Ovary (tissue), 7 donors: ENCODE measurements at regions not wholly inside any gene's neighbourhood (a gene's known extent, or its start where the extent isn't known, plus 50 kb on each side); places are given as distances from the start of the nearest gene placed in this dataset.

Experiments
- DNase-seq, 5 donors: peaks; one replicate each; pipeline ENCODE4 v3.0.0-alpha.2; 2019 to 2020
- H3K27ac ChIP-seq, 2 donors: fragments of 200-600 bp; one replicate each; pipeline versions ENCODE4 v1.5.1 to v1.8.0; 2019 to 2022
- H3K27me3 ChIP-seq: fragments of 200-600 bp; one replicate; pipeline ENCODE4 v1.8.0; 2022
- H3K36me3 ChIP-seq: fragments of 200-600 bp; sonication (generic); one replicate; pipeline ENCODE4 v1.5.1; 2019
- H3K4me1 ChIP-seq: one replicate; pipeline ENCODE4 v1.8.1; 2013; ENCODE audit warnings: mild to moderate bottlenecking, moderate library complexity; ENCODE audit not compliant: insufficient read depth
- H3K4me3 ChIP-seq: fragments of 200-600 bp; sonication (generic); one replicate; pipeline ENCODE4 v1.5.1; 2017
- H3K9me3 ChIP-seq, 2 donors: fragments of 200-600 bp in 1 of 2; sonication (generic) in 1 of 2; one replicate each; pipeline versions ENCODE4 v1.5.1 to v1.8.1; 2013 to 2019; ENCODE audit warnings: mild to moderate bottlenecking in 1 of 2, moderate library complexity in 1 of 2
- CTCF ChIP-seq, 3 donors: fragments of 450-650 bp in 2 of 3; fragments of 200-600 bp in 1 of 3; IDR thresholded peaks; one replicate each; pipeline versions ENCODE4 v1.5.1 to v1.8.0; 2016 to 2022; ENCODE audit warnings: antibody characterized with exemption in 3 of 3, mild to moderate bottlenecking in 1 of 3
- EP300 ChIP-seq: sonication (generic); formaldehyde crosslinking; IDR thresholded peaks from one replicate; pipeline ENCODE4 v1.6.1; 2017; ENCODE audit warnings: antibody characterized with exemption
- POLR2A ChIP-seq: fragments of 450-650 bp; IDR thresholded peaks from one replicate; pipeline ENCODE4 v1.6.1; 2017; ENCODE audit warnings: antibody characterized with exemption, mild to moderate bottlenecking, moderate library complexity
- WGBS, 3 donors: extraction: QIAGEN DNeasy Blood & Tissue Kit in 1 of 3; methylation state at CpG; one replicate each; pipeline versions ENCODE4 v1.1.5 to v1.1.7; 2013 to 2017; 5-methylcytosine and 5-hydroxymethylcytosine counted together
- intact Hi-C, 4 donors: fragments of 100-400 bp; cut with DNase I; formaldehyde crosslinking; loops; one replicate each; pipeline versions ENCODE4 v1.11.0 to v1.15.1; 2022 to 2023
- donor health status: DM: no; HTN: no; CAD: no; lungs with moderate emphysema.
- donor health status: DM: no; HTN: no; CAD: no.
- donor health status: Bipolar disorder and iron deficiency.
- donor health status: DM: no; HTN: no; CAD: no.
- donor health status: DM: yes; HTN: yes; CAD: no.

DNA sequence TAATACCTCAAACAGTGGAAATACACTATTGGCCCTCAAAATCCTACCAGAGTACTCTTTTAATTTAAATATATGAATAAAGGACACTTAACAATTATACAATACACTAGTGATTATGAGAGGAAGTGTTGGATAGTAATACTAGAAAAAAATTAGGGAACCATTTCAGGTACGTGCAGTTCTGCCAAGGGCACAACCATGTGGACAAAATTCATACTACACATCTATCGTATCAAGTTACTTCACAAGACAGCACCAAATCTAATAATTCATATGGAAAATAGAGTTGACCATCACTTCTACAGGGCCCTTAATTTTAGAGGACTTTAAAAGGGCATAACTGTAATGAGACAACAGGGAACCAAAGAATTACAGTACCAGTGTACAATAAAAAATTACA lies 69.2 kb upstream of the ZCCHC13 start:
- Histone ChIP-seq H3K4me3 (no peak overlapping the region), H3K36me3 (no peaks in the 10 kb centered on the region), H3K4me1 (no peaks in the 10 kb centered on the region), H3K27me3 (no peaks in the 10 kb centered on the region), H3K27ac (no peak overlapping the region), H3K9me3 (no peaks in the 10 kb centered on the region)
- no peak for TF ChIP-seq CTCF (IDR thresholded peaks at IDR 0.05)
- TF ChIP-seq EP300: no peak
- no peak for TF ChIP-seq POLR2A
- no peak for DNase-seq
- intact Hi-C loops: no loop called here
- 57 to 66% (median 59%) methylated on average over 2 of the region's 2 CpGs for WGBS, 3 donors

GRCh38 chrX:74232859-74233258 lies 71.1 kb upstream of the ZCCHC13 start:
- intact Hi-C loops: no loop called here
- Histone ChIP-seq H3K36me3 (no peaks in the 10 kb centered on the region), H3K27ac (no peak overlapping the region), H3K4me3 (no peak overlapping the region), H3K4me1 (no peaks in the 10 kb centered on the region), H3K27me3 (no peaks in the 10 kb centered on the region), H3K9me3 (no peaks in the 10 kb centered on the region)
- DNase-seq: no peak
- TF ChIP-seq EP300 (no peak), POLR2A (no peak), CTCF (IDR thresholded peaks at IDR 0.05) (no peak)
- WGBS, 3 donors: 72 to 75% (median 75%) methylated on average over 3 of the region's 3 CpGs

DNA sequence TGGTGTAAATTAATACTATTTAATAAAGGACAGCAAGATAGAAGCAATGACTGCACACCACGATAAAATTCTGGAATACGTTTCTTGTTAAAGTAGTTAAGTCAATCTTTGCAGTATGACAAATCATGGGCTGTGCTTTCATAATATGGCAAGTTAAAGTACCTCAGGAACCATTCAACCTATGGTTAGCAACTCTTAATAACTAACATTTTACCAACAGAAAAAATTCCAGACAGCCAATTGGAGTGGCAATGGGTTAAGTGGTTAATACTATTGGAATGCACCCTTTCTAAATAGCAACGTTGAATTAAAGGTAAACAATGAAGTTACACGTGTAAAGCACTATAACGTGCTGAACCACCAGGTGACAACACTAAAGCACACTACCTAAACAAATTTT lies 72.4 kb upstream of the ZCCHC13 start:
- 46 to 58% (median 53%) methylated on average over 5 of the region's 5 CpGs for WGBS, 3 donors
- Histone ChIP-seq H3K36me3 (no peaks in the 10 kb centered on the region), H3K27ac (no peak overlapping the region), H3K4me3 (no peak overlapping the region), H3K4me1 (no peaks in the 10 kb centered on the region), H3K9me3 (no peaks in the 10 kb centered on the region), H3K27me3 (no peaks in the 10 kb centered on the region)
- intact Hi-C loops: no loop called here
- no peak for DNase-seq
- TF ChIP-seq EP300 (no peak), POLR2A (no peak), CTCF (IDR thresholded peaks at IDR 0.05) (no peak)

DNA sequence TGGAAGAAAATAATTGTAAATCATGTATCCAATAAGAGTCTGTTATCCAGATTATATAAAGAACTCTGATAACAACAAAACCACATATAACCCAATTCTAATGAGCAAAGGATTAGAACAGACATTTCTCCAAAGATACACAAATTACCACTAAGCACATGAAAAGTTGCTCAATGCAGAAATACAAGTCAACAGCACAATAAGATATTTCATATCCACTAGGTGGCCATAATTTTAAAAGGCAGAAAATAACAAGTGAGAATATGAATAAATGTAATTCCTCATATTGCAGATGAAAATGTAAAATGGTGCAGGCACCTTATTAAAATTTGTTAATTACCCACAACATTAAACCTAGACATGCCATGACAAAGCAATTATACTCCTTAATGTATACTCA lies 73.9 kb upstream of the ZCCHC13 start:
- H3K9me3 ChIP-seq: no peaks in the 10 kb centered on the region
- H3K36me3 ChIP-seq: no peaks in the 10 kb centered on the region
- H3K27ac ChIP-seq: no peak overlapping the region

More for the DNA sequence above, 73.9 kb upstream of the ZCCHC13 start:
- Histone ChIP-seq H3K4me1 (no peaks in the 10 kb centered on the region), H3K27me3 (no peaks in the 10 kb centered on the region), H3K4me3 (no peak overlapping the region)
- intact Hi-C loops: no loop called here
- no peak for DNase-seq
- TF ChIP-seq POLR2A (no peak), CTCF (IDR thresholded peaks at IDR 0.05) (no peak), EP300 (no peak)
